Body of pancreas (tissue), 4 donors: ENCODE measurements at regions not wholly inside any gene's neighbourhood (a gene's known extent, or its start where the extent isn't known, plus 50 kb on each side); places are given as distances from the start of the nearest gene placed in this dataset.

ENCODE experiments used
- ATAC-seq: fragments of 150-250 bp; one replicate; pipeline ENCODE4 v1.9.1; 2016
- DNase-seq, 4 donors: peaks; one replicate each; pipeline ENCODE4 v3.0.0-alpha.2; 2019
- H3K27ac ChIP-seq, 4 donors: fragments of 200-600 bp; sonication (generic); 1 replicate in 3 of 4; 2 replicates in 1 of 4; pipeline versions ENCODE4 v1.5.1 to v1.6.1; 2016 to 2019; ENCODE audit warnings: mild to moderate bottlenecking in 1 of 4, mixed read lengths in 1 of 4, moderate library complexity in 1 of 4
- H3K27me3 ChIP-seq, 2 donors: fragments of 200-600 bp; sonication (generic); one replicate each; pipeline ENCODE4 v1.6.0; 2016; ENCODE audit warnings: mild to moderate bottlenecking in 1 of 2
- H3K36me3 ChIP-seq, 2 donors: fragments of 200-600 bp; sonication (generic); replicated peaks in 1 of 2; 2 replicates each; pipeline ENCODE4 v1.5.1; 2016; ENCODE audit warnings: low read depth in 2 of 2; ENCODE audit not compliant: insufficient read depth in 1 of 2
- H3K4me1 ChIP-seq: fragments of 200-600 bp; sonication (generic); one replicate; pipeline ENCODE4 v1.6.0; 2016
- H3K4me3 ChIP-seq, 2 donors: fragments of 200-600 bp; sonication (generic); 1 replicate in 1 of 2; 2 replicates in 1 of 2; pipeline ENCODE4 v1.5.1; 2016 to 2019
- H3K9me3 ChIP-seq, 3 donors: fragments of 200-600 bp; sonication (generic); 1 replicate in 2 of 3; 2 replicates in 1 of 3; pipeline ENCODE4 v1.5.1; 2016
- POLR2A ChIP-seq, 3 donors: fragments of 450-650 bp; IDR thresholded peaks; one replicate each; pipeline ENCODE4 v1.6.1; 2016; ENCODE audit warnings: antibody characterized with exemption in 3 of 3, mild to moderate bottlenecking in 2 of 3
- WGBS, 2 donors: methylation state at CpG; one replicate each; pipeline ENCODE4 v1.1.5; 2017; 5-methylcytosine and 5-hydroxymethylcytosine counted together
- intact Hi-C: fragments of 100-400 bp; cut with DNase I; formaldehyde crosslinking; loops from one replicate; pipeline ENCODE4 v1.15.1; 2023
- TF ChIP-seq, protein P1 (sequence below), 7 experiments: fragments of 450-650 bp in 4 of 7; fragments of 200-600 bp in 3 of 7; sonication (generic) in 3 of 7; IDR thresholded peaks; one replicate each; pipeline ENCODE4 v1.5.1; 2016 to 2019; ENCODE audit warnings: antibody characterized with exemption in 7 of 7

DNA sequence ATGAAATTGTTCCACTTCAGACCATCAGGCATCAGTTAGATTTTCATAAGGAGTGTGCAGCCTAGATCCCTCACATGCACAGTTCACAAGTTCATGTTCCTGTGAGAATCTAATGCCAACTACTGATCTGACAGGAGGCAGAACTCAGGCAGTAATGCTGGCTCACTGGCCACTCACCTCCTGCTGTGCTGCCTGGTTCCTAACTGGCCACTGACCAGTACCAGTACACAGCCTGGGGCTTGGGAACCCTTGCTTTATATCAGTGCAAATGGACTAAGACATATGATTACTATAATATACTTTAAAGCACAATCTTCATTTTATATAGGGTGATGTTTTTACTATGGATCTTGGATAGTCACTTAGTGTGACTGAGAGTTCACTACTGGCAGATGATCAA is 259.2 kb downstream of the SLCO4C1 start:
- Histone ChIP-seq H3K27me3 (no peaks in the 10 kb centered on the region), H3K27ac (no peak overlapping the region), H3K36me3 (no peaks in the 10 kb centered on the region), H3K4me1 (no peaks in the 10 kb centered on the region), H3K4me3 (no peak overlapping the region), H3K9me3 (no peaks in the 10 kb centered on the region)
- intact Hi-C loops, result no loop called here
- no peak for ATAC-seq
- TF ChIP-seq, protein P1, sequence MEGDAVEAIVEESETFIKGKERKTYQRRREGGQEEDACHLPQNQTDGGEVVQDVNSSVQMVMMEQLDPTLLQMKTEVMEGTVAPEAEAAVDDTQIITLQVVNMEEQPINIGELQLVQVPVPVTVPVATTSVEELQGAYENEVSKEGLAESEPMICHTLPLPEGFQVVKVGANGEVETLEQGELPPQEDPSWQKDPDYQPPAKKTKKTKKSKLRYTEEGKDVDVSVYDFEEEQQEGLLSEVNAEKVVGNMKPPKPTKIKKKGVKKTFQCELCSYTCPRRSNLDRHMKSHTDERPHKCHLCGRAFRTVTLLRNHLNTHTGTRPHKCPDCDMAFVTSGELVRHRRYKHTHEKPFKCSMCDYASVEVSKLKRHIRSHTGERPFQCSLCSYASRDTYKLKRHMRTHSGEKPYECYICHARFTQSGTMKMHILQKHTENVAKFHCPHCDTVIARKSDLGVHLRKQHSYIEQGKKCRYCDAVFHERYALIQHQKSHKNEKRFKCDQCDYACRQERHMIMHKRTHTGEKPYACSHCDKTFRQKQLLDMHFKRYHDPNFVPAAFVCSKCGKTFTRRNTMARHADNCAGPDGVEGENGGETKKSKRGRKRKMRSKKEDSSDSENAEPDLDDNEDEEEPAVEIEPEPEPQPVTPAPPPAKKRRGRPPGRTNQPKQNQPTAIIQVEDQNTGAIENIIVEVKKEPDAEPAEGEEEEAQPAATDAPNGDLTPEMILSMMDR (IDR thresholded peaks at IDR 0.05), result no peak
- no peak for TF ChIP-seq POLR2A (IDR thresholded peaks at IDR 0.05)
- no peak for DNase-seq

DNA sequence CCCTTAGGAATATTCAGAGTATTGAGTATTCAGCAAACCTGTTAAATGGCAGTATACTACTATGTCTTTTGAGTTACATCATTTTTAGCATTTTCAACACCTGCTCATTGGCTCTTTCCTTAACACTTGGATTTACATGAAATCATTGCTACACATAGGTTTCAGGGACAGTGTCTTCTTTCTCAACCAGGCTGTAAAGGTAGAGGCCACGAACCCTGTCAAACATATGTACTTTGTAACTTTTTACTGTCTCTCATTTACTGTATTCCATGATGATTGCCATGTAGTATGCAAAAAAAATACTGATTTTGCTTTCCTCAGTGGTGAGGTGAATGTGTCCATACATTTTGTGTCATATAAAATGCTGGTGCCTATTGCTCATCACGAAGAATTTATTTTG is 264.4 kb downstream of the SLCO4C1 start:
- H3K36me3 ChIP-seq, result no peaks in the 10 kb centered on the region
- WGBS, 2 donors, result 55 to 81% methylated on average over 2 of the region's 2 CpGs
- ATAC-seq (no peak), DNase-seq (no peak)
- no peak overlapping the region for H3K4me3 ChIP-seq
- intact Hi-C loops, result no loop called here
- no peaks in the 10 kb centered on the region for H3K4me1 ChIP-seq
- H3K27me3 ChIP-seq, result no peaks in the 10 kb centered on the region
- TF ChIP-seq, protein P1 (IDR thresholded peaks at IDR 0.05), result no peak
- no peak for TF ChIP-seq POLR2A (IDR thresholded peaks at IDR 0.05)
- no peaks in the 10 kb centered on the region for H3K9me3 ChIP-seq
- no peak overlapping the region for H3K27ac ChIP-seq

DNA sequence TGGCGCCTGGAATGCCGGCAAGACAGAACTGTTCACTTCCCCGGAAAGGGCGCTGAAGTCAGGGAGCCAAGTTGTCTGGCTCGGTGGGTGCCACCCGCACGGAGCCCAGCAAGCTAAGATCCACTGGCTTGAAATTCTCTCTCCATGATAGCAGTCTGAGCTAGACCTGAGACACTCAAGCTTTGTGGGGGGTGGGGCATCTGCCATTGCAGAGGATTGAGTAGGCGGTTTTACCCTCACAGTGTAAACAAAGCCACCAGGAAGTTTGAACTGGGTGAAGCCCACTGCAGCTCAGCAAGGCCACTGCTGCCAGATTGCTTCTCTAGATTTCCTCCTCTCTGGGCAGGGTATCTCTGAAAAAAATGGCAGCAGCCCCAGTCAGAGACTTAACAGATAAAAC is 277.4 kb downstream of the SLCO4C1 start:
- H3K4me3 ChIP-seq, result no peak overlapping the region
- no peak for TF ChIP-seq POLR2A (IDR thresholded peaks at IDR 0.05)
- TF ChIP-seq, protein P1 (IDR thresholded peaks at IDR 0.05), result no peak
- H3K4me1 ChIP-seq, result no peaks in the 10 kb centered on the region
- ATAC-seq (no peak), DNase-seq (no peak)
- no peaks in the 10 kb centered on the region for H3K9me3 ChIP-seq
- no peaks in the 10 kb centered on the region for H3K27me3 ChIP-seq
- H3K27ac ChIP-seq, result no peak overlapping the region
- H3K36me3 ChIP-seq, result no peaks in the 10 kb centered on the region
- 85% methylated on average over 8 of the region's 8 CpGs; no CpG with 5 or more reads in 1 of the 2 donors for WGBS, 2 donors
- intact Hi-C loops, result no loop called here

DNA sequence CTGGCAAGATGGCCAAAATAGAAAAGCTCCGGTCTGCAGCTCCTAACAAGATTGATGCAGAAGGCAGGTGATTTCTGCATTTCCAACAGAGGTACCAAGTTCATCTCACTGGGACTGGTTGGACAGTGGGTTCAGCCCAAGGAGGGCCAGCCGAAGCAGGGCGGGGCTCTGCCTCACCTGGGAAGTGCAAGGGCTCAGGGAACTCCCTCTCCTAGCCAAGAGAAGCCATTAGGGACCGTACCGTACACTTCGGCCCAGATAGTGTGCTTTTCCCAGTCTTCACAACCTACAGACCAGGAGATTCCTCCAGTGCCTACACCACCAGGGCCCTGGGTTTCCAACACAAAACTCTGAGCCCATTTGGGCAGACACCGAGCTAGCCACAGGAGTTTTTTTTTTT is 277.8 kb downstream of the SLCO4C1 start:
- intact Hi-C loops, result no loop called here
- no peak for DNase-seq
- Histone ChIP-seq H3K27me3 (no peaks in the 10 kb centered on the region), H3K9me3 (no peaks in the 10 kb centered on the region), H3K4me1 (no peaks in the 10 kb centered on the region), H3K4me3 (no peak overlapping the region), H3K36me3 (no peaks in the 10 kb centered on the region), H3K27ac (no peak overlapping the region)
- WGBS, 2 donors, result 60 to 70% methylated on average over 6 to 7 of the region's 7 CpGs
- no peak for TF ChIP-seq POLR2A (IDR thresholded peaks at IDR 0.05)
- TF ChIP-seq, protein P1 (IDR thresholded peaks at IDR 0.05), result no peak
- no peak for ATAC-seq

DNA sequence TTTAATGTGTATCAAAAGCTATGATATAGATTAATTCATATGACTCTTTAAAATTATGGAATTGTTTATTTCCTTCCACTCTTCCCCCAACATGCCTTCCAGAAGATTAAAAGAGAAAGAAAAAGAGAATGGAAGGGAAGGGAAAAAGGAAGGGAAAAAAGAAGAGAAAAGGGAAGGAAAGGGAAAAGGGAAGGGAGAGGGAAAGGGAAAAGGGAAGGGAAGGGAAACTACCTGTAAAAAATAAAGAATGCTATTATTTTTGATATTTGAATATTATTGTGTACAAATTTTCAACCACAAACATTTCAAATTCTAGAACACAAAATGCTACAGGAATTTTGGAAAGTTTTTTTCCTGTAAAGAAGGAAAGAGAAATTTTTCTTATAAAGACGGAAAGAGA is 281.7 kb downstream of the SLCO4C1 start:
- H3K4me1 ChIP-seq, result no peaks in the 10 kb centered on the region
- no peak overlapping the region for H3K27ac ChIP-seq
- 77 to 82% methylated on average over 1 of the region's 1 CpG for WGBS, 2 donors
- intact Hi-C loops, result no loop called here
- ATAC-seq, result no peak
- H3K9me3 ChIP-seq, result no peaks in the 10 kb centered on the region
- H3K36me3 ChIP-seq, result no peaks in the 10 kb centered on the region
- no peak overlapping the region for H3K4me3 ChIP-seq
- DNase-seq, result no peak
- TF ChIP-seq, protein P1 (IDR thresholded peaks at IDR 0.05), result no peak
- no peak for TF ChIP-seq POLR2A (IDR thresholded peaks at IDR 0.05)
- H3K27me3 ChIP-seq, result no peaks in the 10 kb centered on the region
